ENCODE measurements at regions not wholly inside any gene's neighbourhood (a gene's known extent, or its start where the extent isn't known, plus 50 kb on each side); places are given as distances from the start of the nearest gene placed in this dataset.

GRCh38 chr19:29336425-29336824 is 123.5 kb upstream of the UQCRFS1 start:
- no peak for TF ChIP-seq CTCF (IDR thresholded peaks at IDR 0.05; ENCODE audit: low read depth, low read length)
- H3K4me3 ChIP-seq (replicated peaks in 1 of 2; ENCODE audit: low read depth in 2 of 2, low read length in 2 of 2) = no peak overlapping the region
- no peak for DNase-seq (ENCODE audit: low read depth in 2 of 2)

GRCh38 chr19:29337029-29337428 is 124.1 kb upstream of the UQCRFS1 start:
- TF ChIP-seq CTCF (IDR thresholded peaks at IDR 0.05; ENCODE audit: low read depth, low read length) = no peak
- DNase-seq (ENCODE audit: low read depth in 2 of 2) = no peak

DNA sequence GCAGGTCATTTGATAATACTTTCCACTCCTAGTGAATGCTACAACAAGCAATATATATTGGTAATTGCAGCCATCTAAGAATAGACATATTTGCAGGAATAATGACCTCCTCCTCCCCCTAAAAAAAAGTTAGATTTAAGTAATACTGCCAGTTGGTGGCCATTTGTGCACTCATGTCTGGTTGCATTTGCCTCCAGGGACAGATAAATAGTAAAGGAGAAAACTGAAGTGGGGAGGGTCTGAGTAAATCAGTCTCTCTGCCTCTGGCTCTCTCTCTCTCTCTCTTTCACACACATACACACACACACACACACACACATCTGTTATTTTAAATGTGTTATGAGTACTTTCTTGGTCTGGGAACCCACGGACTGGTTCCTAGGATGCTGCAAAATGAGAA is 125.5 kb upstream of the UQCRFS1 start:
- no peak for DNase-seq (ENCODE audit: low read depth in 2 of 2)

More at GRCh38 chr19:29337029-29337428, 124.1 kb upstream of the UQCRFS1 start:
- H3K4me3 ChIP-seq (replicated peaks in 1 of 2; ENCODE audit: low read depth in 2 of 2, low read length in 2 of 2) = no peak overlapping the region

DNA sequence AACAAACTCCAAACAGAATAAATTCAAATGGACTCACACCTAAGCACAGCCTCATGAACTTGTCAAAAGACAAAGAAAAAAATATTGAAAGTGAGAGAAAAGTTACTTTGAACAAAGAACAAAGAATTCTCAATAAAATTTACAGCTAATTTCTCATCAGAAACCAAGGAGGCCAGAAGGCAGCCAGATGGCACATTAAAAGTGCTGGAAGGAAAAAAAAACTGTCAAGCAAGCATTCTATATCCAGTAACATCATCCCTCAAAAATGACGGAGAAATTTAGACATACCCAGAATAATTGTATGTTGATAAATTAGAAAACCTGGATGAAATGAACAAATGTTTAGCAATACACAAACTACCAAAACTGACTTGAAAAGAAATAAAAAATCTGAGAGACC is 129.8 kb upstream of the UQCRFS1 start:
- H3K4me3 ChIP-seq (replicated peaks in 1 of 2; ENCODE audit: low read depth in 2 of 2, low read length in 2 of 2) = no peak overlapping the region
- DNase-seq (ENCODE audit: low read depth in 2 of 2) = no peak

More for the DNA sequence above, 125.5 kb upstream of the UQCRFS1 start:
- H3K4me3 ChIP-seq (replicated peaks in 1 of 2; ENCODE audit: low read depth in 2 of 2, low read length in 2 of 2) = no peak overlapping the region
- no peak for TF ChIP-seq CTCF (IDR thresholded peaks at IDR 0.05; ENCODE audit: low read depth, low read length)

GRCh38 chr19:29364224-29364726 is 151.3 kb upstream of the UQCRFS1 start:
- no peak for DNase-seq (ENCODE audit: low read depth in 2 of 2)
- TF ChIP-seq CTCF (IDR thresholded peaks at IDR 0.05; ENCODE audit: low read depth, low read length) = no peak
- H3K4me3 ChIP-seq (replicated peaks in 1 of 2; ENCODE audit: low read depth in 2 of 2, low read length in 2 of 2) = no peak overlapping the region

More for the DNA sequence above, 129.8 kb upstream of the UQCRFS1 start:
- no peak for TF ChIP-seq CTCF (IDR thresholded peaks at IDR 0.05; ENCODE audit: low read depth, low read length)

DNA sequence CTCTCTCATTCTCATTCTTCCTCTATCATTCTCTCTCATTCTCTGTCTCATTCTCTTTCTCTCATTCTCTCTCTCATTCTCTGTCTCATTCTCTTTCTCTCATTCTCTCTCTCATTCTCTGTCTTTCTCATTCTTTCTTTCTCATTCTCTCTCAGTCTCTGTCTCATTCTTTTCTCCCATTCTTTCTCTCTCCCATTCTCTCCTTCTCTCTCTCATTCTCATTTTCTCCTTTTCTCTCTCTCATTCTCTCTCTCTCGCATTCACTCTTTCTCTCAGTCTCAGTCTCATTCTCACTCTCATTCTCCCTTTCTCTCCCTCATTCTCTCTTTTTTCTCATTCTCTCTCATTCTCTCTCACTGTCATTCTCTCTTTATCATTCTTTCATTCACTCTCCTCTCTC is 152.0 kb upstream of the UQCRFS1 start:
- DNase-seq (ENCODE audit: low read depth in 2 of 2) = no peak
- no peak for TF ChIP-seq CTCF (IDR thresholded peaks at IDR 0.05; ENCODE audit: low read depth, low read length)
- H3K4me3 ChIP-seq (replicated peaks in 1 of 2; ENCODE audit: low read depth in 2 of 2, low read length in 2 of 2) = no peak overlapping the region

GRCh38 chr19:29365836-29366417 is 153.0 kb upstream of the UQCRFS1 start:
- H3K4me3 ChIP-seq (replicated peaks in 1 of 2; ENCODE audit: low read depth in 2 of 2, low read length in 2 of 2) = no peak overlapping the region
- no peak for DNase-seq (ENCODE audit: low read depth in 2 of 2)
- no peak for TF ChIP-seq CTCF (IDR thresholded peaks at IDR 0.05; ENCODE audit: low read depth, low read length)

Measured in cardiac fibroblast (primary cell).